Activated CD4-positive, alpha-beta memory T cell treated with anti-CD3 and anti-CD28 coated beads for 36 hours (primary cell): ENCODE measurements at regions not wholly inside any gene's neighbourhood (a gene's known extent, or its start where the extent isn't known, plus 50 kb on each side); places are given as distances from the start of the nearest gene placed in this dataset.

ENCODE experiments used
- CTCF ChIA-PET: fragments of 350-600 bp; sonication (Branson Sonifier 250); formaldehyde crosslinking; loops from one replicate; lab custom pipeline; 2021; ENCODE audit warnings: antibody characterized with exemption, inconsistent platforms; lab: Charles Lee
- POLR2A ChIA-PET: fragments of 350-600 bp; sonication (Branson Sonifier 250); formaldehyde crosslinking; loops from one replicate; lab custom pipeline; 2021; ENCODE audit warnings: antibody characterized with exemption; lab: Charles Lee
- DNase-seq: peaks from one replicate; pipeline ENCODE4 v3.0.0-alpha.2; 2020
- H3K27ac Mint-ChIP-seq: one replicate; pipeline ENCODE4 v1.8.0; 2021; ENCODE audit warnings: mixed read lengths
- H3K27me3 Mint-ChIP-seq: one replicate; pipeline ENCODE4 v1.8.0; 2021; ENCODE audit warnings: mixed read lengths
- H3K36me3 Mint-ChIP-seq: one replicate; pipeline ENCODE4 v1.8.0; 2021; ENCODE audit warnings: mixed read lengths
- H3K4me1 Mint-ChIP-seq: one replicate; pipeline ENCODE4 v1.8.0; 2021; ENCODE audit warnings: low read depth, mixed read lengths
- H3K4me3 Mint-ChIP-seq: one replicate; pipeline ENCODE4 v1.8.0; 2021; ENCODE audit warnings: mild to moderate bottlenecking, mixed read lengths
- H3K9me3 Mint-ChIP-seq: one replicate; pipeline ENCODE4 v1.8.0; 2021; ENCODE audit warnings: mixed read lengths
- intact Hi-C: fragments of 100-400 bp; cut with micrococcal nuclease; formaldehyde crosslinking; loops from one replicate; pipeline ENCODE4 v1.15.1; 2023

- POLR2A ChIA-PET, result no interaction called here
- CTCF ChIA-PET, result no interaction called here
- Mint-ChIP-seq H3K4me3 (no peak overlapping the region), H3K27me3 (no peaks in the 10 kb centered on the region), H3K36me3 (no peaks in the 10 kb centered on the region), H3K4me1 (no peaks in the 10 kb centered on the region), H3K9me3 (peaks cover 12% of the 10 kb centered on the region), H3K27ac (no peak overlapping the region)
- intact Hi-C loops, result no loop called here
- DNase-seq, result no peak
Observed at GRCh38 chr4:127182687-127183086, 450.1 kb upstream of the INTU start.

GRCh38 chr4:127188847-127189246, 443.9 kb upstream of the INTU start:
- POLR2A ChIA-PET, result no interaction called here
- no peak for DNase-seq
- no peaks in the 10 kb centered on the region for H3K4me1 Mint-ChIP-seq
- no peaks in the 10 kb centered on the region for H3K36me3 Mint-ChIP-seq
- H3K27ac Mint-ChIP-seq, result no peak overlapping the region
- no peaks in the 10 kb centered on the region for H3K27me3 Mint-ChIP-seq
- H3K9me3 Mint-ChIP-seq, result peaks cover 5% of the 10 kb centered on the region
- no peak overlapping the region for H3K4me3 Mint-ChIP-seq
- intact Hi-C loops, result no loop called here
- CTCF ChIA-PET, result no interaction called here

- H3K27ac Mint-ChIP-seq, result no peak overlapping the region
- POLR2A ChIA-PET, result no interaction called here
Observed at GRCh38 chr4:127194281-127194680, 438.5 kb upstream of the INTU start.

GRCh38 chr4:127196655-127197352, 436.0 kb upstream of the INTU start:
- Mint-ChIP-seq H3K27me3 (no peaks in the 10 kb centered on the region), H3K4me1 (no peaks in the 10 kb centered on the region), H3K4me3 (no peak overlapping the region), H3K27ac (no peak overlapping the region), H3K36me3 (no peaks in the 10 kb centered on the region), H3K9me3 (peaks cover 3% of the 10 kb centered on the region)
- POLR2A ChIA-PET, result no interaction called here
- intact Hi-C loops, result no loop called here
- CTCF ChIA-PET, result interaction anchor here (0.7 kb wide), 1 partner anchor 1775 kb away, joined by 3 read pairs; no protein-coding TSS in a partner anchor
- no peak for DNase-seq

More at GRCh38 chr4:127194281-127194680, 438.5 kb upstream of the INTU start:
- Mint-ChIP-seq H3K27me3 (no peaks in the 10 kb centered on the region), H3K36me3 (no peaks in the 10 kb centered on the region), H3K4me3 (no peak overlapping the region), H3K4me1 (no peaks in the 10 kb centered on the region), H3K9me3 (peaks cover 3% of the 10 kb centered on the region)
- CTCF ChIA-PET, result no interaction called here
- intact Hi-C loops, result no loop called here
- no peak for DNase-seq

- POLR2A ChIA-PET, result no interaction called here
- H3K9me3 Mint-ChIP-seq, result peaks cover 10% of the 10 kb centered on the region
- no peak overlapping the region for H3K4me3 Mint-ChIP-seq
- no peaks in the 10 kb centered on the region for H3K36me3 Mint-ChIP-seq
- no peak for DNase-seq
- CTCF ChIA-PET, result no interaction called here
- intact Hi-C loops, result no loop called here
- H3K27me3 Mint-ChIP-seq, result no peaks in the 10 kb centered on the region
- no peaks in the 10 kb centered on the region for H3K4me1 Mint-ChIP-seq
- no peak overlapping the region for H3K27ac Mint-ChIP-seq
Observed at GRCh38 chr4:127203562-127204200, 429.1 kb upstream of the INTU start.

- Mint-ChIP-seq H3K36me3 (no peaks in the 10 kb centered on the region), H3K9me3 (peaks cover 7% of the 10 kb centered on the region), H3K27ac (no peak overlapping the region), H3K27me3 (no peaks in the 10 kb centered on the region), H3K4me1 (no peaks in the 10 kb centered on the region), H3K4me3 (no peak overlapping the region)
- ChIA-PET POLR2A (no interaction called here), CTCF (no interaction called here)
- intact Hi-C loops, result no loop called here
- no peak for DNase-seq
Observed at GRCh38 chr4:127204322-127204721, 428.4 kb upstream of the INTU start.

- ChIA-PET POLR2A (no interaction called here), CTCF (no interaction called here)
- Mint-ChIP-seq H3K4me3 (no peak overlapping the region), H3K27ac (no peak overlapping the region), H3K36me3 (no peaks in the 10 kb centered on the region), H3K4me1 (no peaks in the 10 kb centered on the region), H3K27me3 (no peaks in the 10 kb centered on the region), H3K9me3 (peaks cover 8% of the 10 kb centered on the region)
- no peak for DNase-seq
- intact Hi-C loops, result no loop called here
Observed at GRCh38 chr4:127209580-127210095, 423.1 kb upstream of the INTU start.

GRCh38 chr4:127210893-127211649, 421.7 kb upstream of the INTU start:
- Mint-ChIP-seq H3K27me3 (no peaks in the 10 kb centered on the region), H3K4me1 (no peaks in the 10 kb centered on the region), H3K36me3 (no peaks in the 10 kb centered on the region), H3K4me3 (no peak overlapping the region), H3K27ac (no peak overlapping the region), H3K9me3 (peaks cover 8% of the 10 kb centered on the region)
- ChIA-PET POLR2A (no interaction called here), CTCF (no interaction called here)
- intact Hi-C loops, result no loop called here
- no peak for DNase-seq

- Mint-ChIP-seq H3K9me3 (peaks cover 8% of the 10 kb centered on the region), H3K36me3 (no peaks in the 10 kb centered on the region), H3K27me3 (no peaks in the 10 kb centered on the region), H3K4me1 (no peaks in the 10 kb centered on the region), H3K4me3 (no peak overlapping the region), H3K27ac (no peak overlapping the region)
- ChIA-PET POLR2A (no interaction called here), CTCF (no interaction called here)
- no peak for DNase-seq
- intact Hi-C loops, result no loop called here
Observed at GRCh38 chr4:127211650-127212560, 420.9 kb upstream of the INTU start.

GRCh38 chr4:127212701-127213100, 420.1 kb upstream of the INTU start:
- Mint-ChIP-seq H3K36me3 (no peaks in the 10 kb centered on the region), H3K4me3 (no peak overlapping the region), H3K27me3 (no peaks in the 10 kb centered on the region), H3K9me3 (peaks cover 6% of the 10 kb centered on the region), H3K27ac (no peak overlapping the region), H3K4me1 (no peaks in the 10 kb centered on the region)
- DNase-seq, result no peak
- intact Hi-C loops, result no loop called here
- ChIA-PET POLR2A (no interaction called here), CTCF (no interaction called here)

- Mint-ChIP-seq H3K27me3 (no peaks in the 10 kb centered on the region), H3K9me3 (peaks cover 9% of the 10 kb centered on the region), H3K4me3 (no peak overlapping the region), H3K36me3 (no peaks in the 10 kb centered on the region), H3K4me1 (no peaks in the 10 kb centered on the region), H3K27ac (no peak overlapping the region)
- ChIA-PET POLR2A (no interaction called here), CTCF (no interaction called here)
- DNase-seq, result no peak
- intact Hi-C loops, result no loop called here
Observed at GRCh38 chr4:127214016-127214415, 418.7 kb upstream of the INTU start.

- intact Hi-C loops, result no loop called here
- Mint-ChIP-seq H3K36me3 (no peaks in the 10 kb centered on the region), H3K27ac (no peak overlapping the region), H3K27me3 (no peaks in the 10 kb centered on the region), H3K4me3 (no peak overlapping the region), H3K4me1 (no peaks in the 10 kb centered on the region), H3K9me3 (peaks cover 7% of the 10 kb centered on the region)
- POLR2A ChIA-PET, result no interaction called here
- no peak for DNase-seq
- CTCF ChIA-PET, result no interaction called here
Observed at GRCh38 chr4:127214931-127215330, 417.8 kb upstream of the INTU start.
